ENCODE measurements at regions not wholly inside any gene's neighbourhood (a gene's known extent, or its start where the extent isn't known, plus 50 kb on each side); places are given as distances from the start of the nearest gene placed in this dataset.

- H2AFZ ChIP-seq (ENCODE audit: low read length): no peak overlapping the region
- no peaks in the 10 kb centered on the region for H3K9me3 ChIP-seq (ENCODE audit: low read depth, low read length)
- H3K4me3 ChIP-seq (ENCODE audit: insufficient read depth, low read length): no peak overlapping the region
- H3K4me1 ChIP-seq (ENCODE audit: insufficient read depth, low read length): no peaks in the 10 kb centered on the region
- no peak for TF ChIP-seq CTCF (IDR thresholded peaks at IDR 0.05; ENCODE audit: extremely low read depth, low read depth, low read length)
- no peaks in the 10 kb centered on the region for H4K20me1 ChIP-seq (ENCODE audit: insufficient read depth, low read length)
- H3K27me3 ChIP-seq (ENCODE audit: insufficient read depth, low read length): no peaks in the 10 kb centered on the region
- H3K27ac ChIP-seq (ENCODE audit: low read depth, low read length): no peak overlapping the region
- no peaks in the 10 kb centered on the region for H3K36me3 ChIP-seq (ENCODE audit: insufficient read depth, low read length)
- no peak for DNase-seq (ENCODE audit: insufficient read length, low spot score, missing footprints)
- H3K4me2 ChIP-seq (ENCODE audit: insufficient read depth, low read length): no peak overlapping the region
- no peaks in the 10 kb centered on the region for H3K79me2 ChIP-seq (ENCODE audit: insufficient read depth, low read length)
Observed at GRCh38 chr6:24057030-24057429, 69.0 kb upstream of the NRSN1 start.

GRCh38 chr6:24060982-24061754 lies 64.8 kb upstream of the NRSN1 start:
- no peak overlapping the region for H3K27ac ChIP-seq (ENCODE audit: low read depth, low read length)
- no peak overlapping the region for H3K4me2 ChIP-seq (ENCODE audit: insufficient read depth, low read length)
- no peak overlapping the region for H3K4me3 ChIP-seq (ENCODE audit: insufficient read depth, low read length)
- no peaks in the 10 kb centered on the region for H3K4me1 ChIP-seq (ENCODE audit: insufficient read depth, low read length)
- no peak overlapping the region for H2AFZ ChIP-seq (ENCODE audit: low read length)
- no peak for DNase-seq (ENCODE audit: insufficient read length, low spot score, missing footprints)
- no peak for TF ChIP-seq CTCF (IDR thresholded peaks at IDR 0.05; ENCODE audit: extremely low read depth, low read depth, low read length)
- no peaks in the 10 kb centered on the region for H4K20me1 ChIP-seq (ENCODE audit: insufficient read depth, low read length)
- no peaks in the 10 kb centered on the region for H3K9me3 ChIP-seq (ENCODE audit: low read depth, low read length)
- H3K27me3 ChIP-seq (ENCODE audit: insufficient read depth, low read length): no peaks in the 10 kb centered on the region
- H3K79me2 ChIP-seq (ENCODE audit: insufficient read depth, low read length): no peaks in the 10 kb centered on the region
- H3K36me3 ChIP-seq (ENCODE audit: insufficient read depth, low read length): no peaks in the 10 kb centered on the region

- Histone ChIP-seq H3K27me3 (ENCODE audit: insufficient read depth, low read length) (no peaks in the 10 kb centered on the region), H3K27ac (ENCODE audit: low read depth, low read length) (no peak overlapping the region), H3K4me1 (ENCODE audit: insufficient read depth, low read length) (no peaks in the 10 kb centered on the region), H3K79me2 (ENCODE audit: insufficient read depth, low read length) (no peaks in the 10 kb centered on the region), H3K36me3 (ENCODE audit: insufficient read depth, low read length) (no peaks in the 10 kb centered on the region), H3K4me2 (ENCODE audit: insufficient read depth, low read length) (no peak overlapping the region), H4K20me1 (ENCODE audit: insufficient read depth, low read length) (no peaks in the 10 kb centered on the region), H3K4me3 (ENCODE audit: insufficient read depth, low read length) (no peak overlapping the region), H3K9me3 (ENCODE audit: low read depth, low read length) (no peaks in the 10 kb centered on the region), H2AFZ (ENCODE audit: low read length) (no peak overlapping the region)
- peak; percentile 32 for TF ChIP-seq CTCF (IDR thresholded peaks at IDR 0.05; ENCODE audit: extremely low read depth, low read depth, low read length)
- no peak for DNase-seq (ENCODE audit: insufficient read length, low spot score, missing footprints)
Observed at GRCh38 chr6:24064106-24064505, 61.9 kb upstream of the NRSN1 start.

GRCh38 chr6:24064832-24065231 lies 61.2 kb upstream of the NRSN1 start:
- H3K27me3 ChIP-seq (ENCODE audit: insufficient read depth, low read length): no peaks in the 10 kb centered on the region
- no peak overlapping the region for H3K4me2 ChIP-seq (ENCODE audit: insufficient read depth, low read length)
- H3K36me3 ChIP-seq (ENCODE audit: insufficient read depth, low read length): no peaks in the 10 kb centered on the region
- no peaks in the 10 kb centered on the region for H3K4me1 ChIP-seq (ENCODE audit: insufficient read depth, low read length)
- H3K9me3 ChIP-seq (ENCODE audit: low read depth, low read length): no peaks in the 10 kb centered on the region
- H3K4me3 ChIP-seq (ENCODE audit: insufficient read depth, low read length): no peak overlapping the region
- H4K20me1 ChIP-seq (ENCODE audit: insufficient read depth, low read length): no peaks in the 10 kb centered on the region
- no peak for DNase-seq (ENCODE audit: insufficient read length, low spot score, missing footprints)
- H3K27ac ChIP-seq (ENCODE audit: low read depth, low read length): no peak overlapping the region
- no peak overlapping the region for H2AFZ ChIP-seq (ENCODE audit: low read length)
- H3K79me2 ChIP-seq (ENCODE audit: insufficient read depth, low read length): no peaks in the 10 kb centered on the region
- no peak for TF ChIP-seq CTCF (IDR thresholded peaks at IDR 0.05; ENCODE audit: extremely low read depth, low read depth, low read length)

Measured in osteoblast (primary cell).